ENCODE measurements at regions not wholly inside any gene's neighbourhood (a gene's known extent, or its start where the extent isn't known, plus 50 kb on each side); places are given as distances from the start of the nearest gene placed in this dataset.

DNA sequence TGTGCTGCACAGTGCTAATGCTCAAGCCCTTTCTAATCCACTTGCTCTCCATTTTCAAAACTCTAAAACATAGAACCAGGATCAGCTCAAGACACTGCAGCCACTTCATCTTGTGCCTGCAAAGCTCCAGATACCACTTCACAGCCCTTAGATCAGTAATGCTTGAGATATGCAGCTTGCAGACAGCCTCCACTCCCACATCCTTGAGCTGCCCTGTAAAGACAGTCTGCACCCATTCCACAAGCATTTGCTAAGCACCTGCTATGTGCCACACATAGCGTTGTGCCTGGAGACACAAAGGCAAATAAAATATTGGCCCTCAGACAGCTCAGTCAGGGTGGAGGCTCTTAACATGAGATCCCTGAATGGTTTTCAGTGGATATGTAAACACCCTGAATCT is 192.5 kb upstream of the SNX19 start:
- DNase-seq (ENCODE audit: extremely low read depth in 1 of 11, low read depth in 9 of 11, low spot score in 4 of 11), result no peak

DNA sequence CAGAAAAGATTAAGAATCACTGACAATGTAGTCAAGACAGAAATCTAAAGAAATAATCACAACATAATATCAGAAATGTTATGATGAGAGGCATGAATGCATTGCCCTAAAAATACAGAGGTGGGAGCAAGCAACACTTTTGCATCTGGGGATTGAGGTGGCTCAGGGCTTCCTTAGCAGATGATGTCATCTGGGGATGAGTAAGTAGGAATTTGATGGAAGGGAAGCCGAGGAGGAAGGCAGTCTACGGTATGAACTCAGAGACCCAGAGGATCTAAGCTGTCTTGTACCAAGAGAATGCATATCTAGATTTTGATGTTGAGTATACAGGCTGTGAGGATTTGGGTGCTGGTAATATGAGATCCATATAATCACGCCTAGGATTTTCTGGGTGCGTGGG is 193.0 kb upstream of the SNX19 start:
- DNase-seq (ENCODE audit: extremely low read depth in 1 of 11, low read depth in 9 of 11, low spot score in 4 of 11), result no peak

DNA sequence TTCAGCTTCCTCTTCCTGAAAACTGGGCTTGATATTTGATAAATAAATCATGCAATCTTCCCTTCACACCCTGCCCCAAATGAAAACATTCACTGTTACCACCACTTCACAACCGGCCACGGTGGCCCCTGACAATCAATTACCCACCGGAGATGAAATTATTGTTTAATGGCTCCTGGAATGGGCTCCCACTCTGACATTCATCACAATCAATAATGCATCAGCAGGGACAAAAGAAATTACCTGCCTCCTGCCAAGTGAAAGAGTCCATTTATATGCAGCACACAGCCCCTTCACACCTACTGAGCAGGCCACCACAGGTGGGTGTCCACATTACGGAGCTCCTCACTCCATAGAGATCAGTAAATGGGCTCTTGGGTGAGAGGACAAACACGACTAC is 193.5 kb upstream of the SNX19 start:
- no peak for DNase-seq (ENCODE audit: extremely low read depth in 1 of 11, low read depth in 9 of 11, low spot score in 4 of 11)

DNA sequence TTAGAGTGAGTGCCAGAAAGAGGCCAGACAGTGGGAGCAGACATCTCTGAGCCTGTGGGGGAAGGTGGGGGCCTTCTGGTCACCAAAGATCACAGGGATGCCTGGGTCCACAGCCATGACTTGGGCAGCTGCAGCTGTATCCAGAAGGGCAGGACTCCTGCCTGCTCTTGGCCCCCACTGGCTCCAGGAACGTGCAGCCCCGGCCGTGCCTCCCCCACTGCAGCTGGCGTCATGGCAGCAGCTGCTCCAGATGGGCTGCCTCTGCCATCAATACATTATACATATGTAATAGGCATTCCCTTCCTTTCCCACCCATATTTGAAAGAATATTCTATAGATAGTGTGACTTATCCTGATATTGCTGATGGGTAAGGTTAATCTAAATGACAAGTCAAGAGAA is 195.5 kb upstream of the SNX19 start:
- no peak for DNase-seq (ENCODE audit: extremely low read depth in 1 of 11, low read depth in 9 of 11, low spot score in 4 of 11)

DNA sequence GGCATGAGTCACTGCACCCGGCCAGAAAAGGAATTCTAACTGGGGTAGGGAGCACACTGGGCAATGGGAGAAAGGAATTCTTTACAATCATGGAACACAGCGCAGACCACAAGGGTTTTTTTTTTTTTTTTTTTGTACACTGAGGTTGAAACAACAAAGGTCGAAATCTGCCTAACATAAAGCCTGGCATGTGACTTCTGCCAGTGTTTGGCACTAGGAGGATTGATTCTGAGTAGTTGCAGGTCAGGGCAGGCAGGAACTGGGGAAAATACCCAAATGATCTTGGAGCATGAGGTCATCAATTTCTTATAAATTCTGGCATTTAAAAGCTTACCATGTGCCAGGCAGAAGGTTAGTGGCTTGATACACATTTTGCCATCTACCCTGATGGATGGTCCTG is 202.0 kb upstream of the SNX19 start:
- no peak for DNase-seq (ENCODE audit: extremely low read depth in 1 of 11, low read depth in 9 of 11, low spot score in 4 of 11)

DNA sequence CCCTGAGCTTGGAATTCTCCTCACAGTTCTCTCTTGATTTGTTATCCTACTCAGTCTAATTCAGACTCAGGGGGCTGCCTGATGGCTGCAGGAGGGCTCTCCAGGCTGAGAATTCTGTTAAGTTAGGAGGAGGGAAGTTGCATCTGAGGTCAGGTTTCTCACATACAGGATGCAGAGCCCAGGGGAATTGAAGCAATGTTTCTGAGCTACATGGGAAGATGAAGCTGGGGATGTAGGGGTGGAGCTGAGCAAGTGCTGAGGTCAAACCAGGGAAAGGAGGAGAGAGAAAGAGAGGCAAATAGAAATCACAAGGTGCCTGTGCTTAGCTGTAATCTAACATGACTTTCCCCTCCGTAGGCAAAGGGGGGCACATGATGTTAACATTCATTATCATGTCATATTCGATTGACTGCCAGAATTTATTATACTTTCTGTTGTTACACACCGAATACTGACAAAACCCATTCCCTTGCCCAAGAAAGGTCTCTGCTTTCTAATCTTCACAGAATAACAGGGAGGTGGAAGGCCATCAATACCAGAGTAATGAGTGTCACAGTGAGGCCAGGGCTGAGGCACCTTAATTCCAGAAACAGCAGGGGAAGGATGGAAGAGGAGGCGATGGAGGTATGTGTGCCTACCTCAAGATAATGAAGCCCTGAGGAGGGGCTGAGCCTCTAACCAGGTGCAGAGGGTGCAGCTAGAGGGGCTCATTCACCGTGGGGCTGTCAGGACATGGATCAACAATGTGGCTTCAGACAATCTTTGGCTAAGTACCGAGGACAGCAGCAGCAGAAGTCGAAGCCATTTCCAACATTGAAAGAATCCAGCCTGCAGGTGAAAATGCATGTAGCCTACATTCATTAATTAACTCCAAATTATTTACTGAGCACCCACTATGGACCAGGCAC is 205.4 kb upstream of the SNX19 start:
- DNase-seq (ENCODE audit: extremely low read depth in 1 of 11, low read depth in 9 of 11, low spot score in 4 of 11), result no peak

DNA sequence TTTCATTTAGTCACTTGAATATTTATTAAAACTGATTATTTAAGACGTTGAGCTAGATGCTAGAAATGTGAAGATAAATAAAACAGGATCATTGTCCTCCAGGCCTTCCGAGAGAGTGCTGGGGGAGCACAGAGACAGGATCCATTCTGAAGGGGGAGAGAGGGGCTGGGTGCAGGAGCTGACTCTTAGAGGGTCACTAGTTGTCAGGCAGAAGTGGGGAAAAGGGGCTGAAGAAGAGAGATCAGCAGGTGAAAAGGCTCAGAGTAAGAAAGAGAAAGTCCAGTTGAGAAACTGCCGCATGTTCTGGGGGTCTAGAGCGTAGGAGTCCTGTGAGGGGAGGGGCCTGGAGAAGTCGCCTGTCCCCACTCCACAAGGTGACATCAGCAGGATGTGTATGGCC is 206.2 kb upstream of the SNX19 start:
- DNase-seq (ENCODE audit: extremely low read depth in 1 of 11, low read depth in 9 of 11, low spot score in 4 of 11), result no peak

DNA sequence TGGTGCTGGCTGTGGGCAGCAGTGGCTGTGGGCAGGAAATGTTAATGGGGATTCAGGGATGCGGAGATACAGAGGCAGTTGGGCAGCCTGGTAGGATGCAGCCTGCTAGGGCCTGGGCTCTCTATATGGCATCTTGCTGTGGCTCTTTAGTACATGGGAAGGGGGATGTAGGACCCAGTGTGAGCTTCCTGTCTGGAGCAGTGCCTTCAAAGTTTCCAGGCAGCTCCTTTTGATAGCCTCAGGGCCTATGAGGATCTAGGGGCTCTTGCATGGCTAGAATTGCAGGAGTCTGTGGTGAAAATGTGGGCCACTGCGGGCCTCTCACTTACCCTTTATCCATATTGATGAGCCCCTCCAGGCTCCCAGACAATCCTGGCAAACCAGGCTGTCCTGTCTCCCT is 213.2 kb upstream of the SNX19 start:
- DNase-seq (ENCODE audit: extremely low read depth in 1 of 11, low read depth in 9 of 11, low spot score in 4 of 11), result no peak

DNA sequence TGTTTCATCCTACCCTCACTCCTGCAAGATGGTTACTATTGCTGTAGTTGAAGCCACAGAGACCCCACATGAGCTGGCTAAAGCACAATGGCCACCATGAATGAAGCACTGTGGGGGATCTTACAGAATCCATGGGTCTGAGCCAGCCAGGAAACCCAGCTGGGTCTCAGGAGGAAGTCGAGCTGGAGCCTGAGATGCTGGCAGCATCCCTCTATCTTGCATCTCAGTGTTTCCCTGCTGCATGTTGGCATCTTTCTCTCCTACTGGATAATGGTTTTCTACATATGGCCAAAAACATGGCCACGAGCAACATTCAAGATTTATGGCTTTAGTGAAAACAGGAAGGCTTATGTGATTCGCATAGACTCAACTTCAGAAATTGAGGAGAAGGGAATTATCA is 219.3 kb upstream of the SNX19 start:
- DNase-seq (ENCODE audit: extremely low read depth in 1 of 11, low read depth in 9 of 11, low spot score in 4 of 11), result no peak

DNA sequence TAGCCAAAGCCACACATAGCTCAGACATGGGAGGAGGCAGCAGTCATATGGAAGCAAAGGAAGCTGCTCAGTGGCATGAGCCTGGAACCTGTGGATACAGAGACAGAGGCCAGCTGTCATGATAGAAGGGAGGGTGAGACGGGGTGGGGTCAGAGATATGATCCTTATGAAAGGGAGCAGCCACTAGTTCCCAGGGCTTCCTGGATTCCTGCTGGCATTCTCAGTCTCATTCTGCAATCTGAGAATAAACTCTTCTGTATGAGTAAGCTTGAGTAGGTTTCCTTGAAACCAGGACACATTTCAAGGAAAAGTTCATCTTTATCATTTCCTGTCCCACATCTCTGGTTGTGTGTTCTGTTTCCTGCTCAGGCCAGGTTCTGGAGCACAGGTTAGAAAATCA is 220.2 kb upstream of the SNX19 start:
- DNase-seq (ENCODE audit: extremely low read depth in 1 of 11, low read depth in 9 of 11, low spot score in 4 of 11), result no peak

DNA sequence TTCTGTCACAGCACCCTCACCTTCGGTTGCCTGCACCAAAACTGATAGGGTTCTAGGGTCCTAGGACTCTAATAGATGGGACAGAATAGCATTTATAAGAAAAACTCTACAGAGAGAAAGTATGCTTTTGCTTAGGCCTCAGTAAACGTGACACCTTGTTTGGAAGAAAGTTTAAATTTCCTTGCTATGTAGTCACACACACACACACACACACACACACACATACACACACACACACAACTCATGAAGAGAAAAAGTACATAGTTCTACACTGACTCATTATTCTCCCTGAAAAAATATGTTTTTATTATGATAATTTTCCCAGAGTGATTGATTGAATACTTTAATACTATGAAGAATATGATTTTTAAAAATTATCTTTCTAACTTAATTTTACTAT is 220.8 kb upstream of the SNX19 start:
- DNase-seq (ENCODE audit: extremely low read depth in 1 of 11, low read depth in 9 of 11, low spot score in 4 of 11), result no peak

DNA sequence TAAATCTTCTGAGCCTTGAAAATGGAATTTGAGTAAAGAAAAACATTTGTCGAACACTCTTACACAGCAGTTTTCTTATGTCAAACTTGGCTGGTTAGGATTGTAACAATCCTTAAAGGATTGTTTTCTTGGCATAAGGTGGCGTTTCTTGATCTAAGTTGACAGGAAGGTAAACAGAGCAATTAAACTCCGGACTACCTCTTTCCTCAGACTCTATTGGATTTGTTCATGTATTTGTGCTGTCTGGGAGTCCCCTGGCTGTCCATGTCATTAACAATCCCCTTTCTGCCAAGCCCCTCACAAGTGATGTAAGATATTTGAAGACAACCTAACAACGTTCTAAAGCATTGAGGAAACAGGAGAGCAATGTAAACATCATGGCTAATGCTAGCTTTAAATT is 222.5 kb upstream of the SNX19 start:
- DNase-seq (ENCODE audit: extremely low read depth in 1 of 11, low read depth in 9 of 11, low spot score in 4 of 11), result no peak

DNA sequence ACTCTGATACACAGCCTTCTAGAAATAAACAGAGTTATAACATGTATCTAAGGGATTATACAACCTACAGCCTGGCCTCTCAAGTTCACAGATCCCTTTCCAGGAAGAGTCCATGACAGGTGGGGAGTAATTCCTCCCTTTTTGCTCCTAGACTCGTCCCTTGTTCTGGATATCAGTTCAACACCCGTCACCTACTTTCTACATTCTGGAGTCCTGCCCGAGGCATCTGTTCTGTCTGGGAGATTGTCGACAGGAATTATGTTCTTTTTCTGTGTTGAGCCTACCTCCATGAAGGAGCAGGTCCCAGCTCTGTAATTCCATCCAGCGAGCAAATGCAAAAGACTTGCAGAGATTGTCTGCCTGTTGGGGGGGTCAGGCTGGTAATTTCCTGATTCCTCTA is 224.6 kb upstream of the NTM start:
- no peak for DNase-seq (ENCODE audit: extremely low read depth in 1 of 11, low read depth in 9 of 11, low spot score in 4 of 11)

DNA sequence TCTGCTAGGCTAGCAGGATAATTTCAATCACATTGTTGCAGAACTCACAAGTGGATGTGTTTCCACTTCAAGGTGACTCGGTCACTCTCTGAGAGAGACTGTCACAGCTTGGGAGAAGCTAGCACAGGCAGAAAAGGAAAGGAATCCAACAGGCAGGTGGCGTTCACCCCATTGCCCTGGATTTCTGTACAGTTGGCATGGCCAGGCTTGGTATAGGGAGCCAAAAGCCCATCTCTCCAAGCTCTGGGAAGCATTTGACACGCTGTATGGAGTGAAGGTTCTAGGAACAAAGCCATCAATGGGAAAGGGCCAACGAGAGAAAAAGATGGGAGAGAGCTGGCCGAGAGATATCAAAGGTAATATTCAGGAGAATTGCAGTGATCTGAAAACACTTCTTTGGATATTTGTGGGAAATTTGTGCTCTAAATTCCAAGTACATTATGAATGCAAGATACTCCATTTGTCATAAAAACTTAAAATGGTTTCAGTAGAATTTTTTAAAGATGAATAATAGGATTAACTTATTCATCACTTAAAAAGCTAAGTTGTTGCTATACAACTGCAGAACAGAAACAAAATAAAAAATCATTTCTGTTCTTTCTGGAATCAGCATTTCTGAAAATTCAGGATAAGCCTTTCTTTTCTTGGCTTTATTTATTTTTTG is 223.5 kb upstream of the NTM start:
- no peak for DNase-seq (ENCODE audit: extremely low read depth in 1 of 11, low read depth in 9 of 11, low spot score in 4 of 11)

DNA sequence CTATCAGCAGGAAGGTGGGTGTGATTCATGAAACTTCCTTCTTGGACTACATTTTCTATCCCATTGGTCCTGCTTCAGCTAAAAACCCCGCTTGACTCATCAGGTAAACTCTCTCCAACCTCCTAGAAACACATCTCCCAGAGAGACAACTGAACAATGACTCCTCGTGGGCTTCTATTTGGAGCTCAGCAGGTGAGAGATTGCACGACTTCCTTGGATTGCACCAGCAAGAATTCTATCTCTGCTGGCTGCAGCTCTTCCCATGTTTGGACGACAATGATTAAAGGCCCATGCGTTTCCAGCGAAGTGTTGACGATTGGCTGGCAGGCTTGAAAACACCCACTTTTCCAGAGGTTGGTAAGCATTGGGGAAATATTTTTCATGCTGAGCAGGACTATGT is 216.1 kb upstream of the NTM start:
- DNase-seq (ENCODE audit: extremely low read depth in 1 of 11, low read depth in 9 of 11, low spot score in 4 of 11), result no peak

DNA sequence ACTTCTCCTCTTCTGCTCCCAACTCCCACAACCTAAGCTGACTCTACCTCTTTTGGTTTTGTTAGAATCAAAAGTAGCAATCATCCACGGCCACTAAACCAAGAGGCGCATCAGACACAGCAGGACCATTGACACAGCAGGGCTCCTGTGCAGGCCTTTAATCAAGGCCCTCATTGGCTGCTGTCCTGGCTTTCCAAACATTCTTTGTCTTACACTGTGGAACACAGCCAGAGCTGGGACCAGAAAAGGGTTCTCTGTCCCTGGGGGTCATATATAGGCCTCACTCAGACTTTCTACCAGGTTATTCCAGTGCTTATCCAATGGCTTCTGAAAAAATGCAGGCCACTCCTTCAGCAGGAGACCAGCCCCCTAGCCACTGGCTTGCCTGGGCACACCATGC is 212.7 kb upstream of the NTM start:
- no peak for DNase-seq (ENCODE audit: extremely low read depth in 1 of 11, low read depth in 9 of 11, low spot score in 4 of 11)

DNA sequence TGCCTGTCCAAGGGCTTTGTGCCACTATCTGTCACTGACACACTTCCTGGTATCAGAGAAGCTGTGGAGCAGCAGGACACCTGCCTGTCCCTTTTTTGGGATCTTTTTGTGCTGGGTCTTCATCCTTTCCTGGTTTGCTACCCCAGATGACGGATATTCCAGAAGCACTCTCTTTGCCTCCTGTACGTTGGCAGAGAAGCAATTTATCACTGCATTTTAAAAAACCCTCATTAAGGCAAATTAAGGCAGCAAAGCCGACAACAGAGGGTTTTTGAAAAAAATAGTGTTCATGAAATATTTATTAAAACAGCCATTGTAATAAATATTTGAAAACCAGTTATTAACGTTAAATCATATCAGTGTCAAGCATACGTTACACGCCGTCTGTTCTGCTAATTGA is 209.6 kb upstream of the NTM start:
- DNase-seq (ENCODE audit: extremely low read depth in 1 of 11, low read depth in 9 of 11, low spot score in 4 of 11), result no peak

DNA sequence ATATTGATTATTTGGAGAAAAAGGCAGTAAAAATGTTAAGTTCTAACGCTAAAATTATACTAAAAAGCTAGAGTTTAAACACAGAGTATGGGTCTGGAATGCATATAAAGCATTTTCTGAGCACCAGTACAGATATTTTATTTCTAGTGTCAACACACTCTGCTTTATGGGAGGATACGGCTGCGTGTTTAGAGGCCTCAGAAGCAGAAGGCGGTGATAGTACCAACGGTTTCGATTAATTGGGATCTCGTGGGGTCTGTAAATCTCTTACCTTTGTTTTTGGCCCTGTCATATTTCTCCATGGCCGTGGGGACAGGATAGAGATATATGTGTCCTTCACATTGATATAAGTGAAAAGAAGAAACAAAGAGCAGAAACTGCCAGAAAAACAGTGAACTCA is 206.8 kb upstream of the NTM start:
- DNase-seq (ENCODE audit: extremely low read depth in 1 of 11, low read depth in 9 of 11, low spot score in 4 of 11), result no peak

DNA sequence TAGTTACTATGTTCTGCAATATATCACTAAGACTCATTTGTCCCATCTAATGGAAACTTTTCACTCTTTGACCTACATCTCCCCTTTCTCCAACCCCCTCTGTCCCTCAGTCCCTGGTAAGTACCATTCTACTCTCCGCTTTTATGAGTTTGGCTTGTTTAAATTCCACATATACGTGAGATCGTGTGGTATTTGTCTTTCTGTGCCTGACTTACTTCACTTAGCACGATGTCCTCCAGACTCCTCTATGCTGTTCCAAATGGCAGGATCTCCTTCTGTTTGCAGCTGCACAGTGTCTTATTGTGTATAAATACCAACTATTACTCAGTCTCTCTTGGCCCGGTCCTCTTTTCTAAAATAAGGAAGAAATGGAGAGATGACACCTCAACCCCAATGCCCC is 205.4 kb upstream of the NTM start:
- no peak for DNase-seq (ENCODE audit: extremely low read depth in 1 of 11, low read depth in 9 of 11, low spot score in 4 of 11)

DNA sequence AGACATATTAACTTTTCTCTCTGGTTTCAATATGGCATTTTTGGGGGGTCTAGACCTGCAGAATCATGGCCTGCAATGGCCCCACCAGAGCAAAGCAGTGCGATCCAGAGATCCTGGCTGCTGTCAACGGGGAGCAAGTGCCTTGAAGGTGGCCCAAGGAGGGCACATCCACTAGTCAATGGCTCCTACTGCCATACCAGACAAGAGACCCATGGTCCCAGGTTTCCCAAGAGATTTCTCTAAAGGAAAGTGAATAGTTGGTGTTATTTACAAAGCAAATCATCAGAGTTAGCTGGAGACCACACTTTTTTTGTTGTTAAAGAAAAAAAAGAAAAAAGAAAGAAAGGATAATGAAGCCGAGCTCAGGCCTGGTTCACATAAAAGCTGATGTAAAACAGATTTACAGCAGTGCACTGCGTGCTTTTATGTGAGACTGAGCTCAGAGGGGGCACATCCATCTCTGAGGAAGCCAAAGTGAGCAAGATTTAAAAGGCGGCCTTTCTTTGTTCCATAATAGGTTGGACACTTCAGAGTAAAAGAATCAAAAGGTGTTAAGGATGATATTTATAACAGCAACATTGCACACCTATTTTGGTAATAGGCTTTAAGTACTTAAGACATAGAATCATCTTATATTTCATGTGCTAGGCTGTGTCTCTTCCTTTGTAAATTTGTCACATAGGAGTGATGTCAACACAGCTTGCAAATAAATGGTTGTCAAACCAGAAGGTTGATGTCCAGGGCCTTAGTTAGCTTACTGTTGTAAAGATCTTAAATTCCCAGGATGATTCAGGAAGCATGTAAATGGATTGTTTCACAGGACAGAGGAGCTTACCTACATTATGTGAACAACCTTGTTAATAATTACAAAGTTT is 201.3 kb upstream of the NTM start:
- DNase-seq (ENCODE audit: extremely low read depth in 1 of 11, low read depth in 9 of 11, low spot score in 4 of 11), result no peak
